ENCODE measurements at regions not wholly inside any gene's neighbourhood (a gene's known extent, or its start where the extent isn't known, plus 50 kb on each side); places are given as distances from the start of the nearest gene placed in this dataset.
A peak's percentile ranks its signal among the peaks of the same experiment; 100 is the strongest.

DNA sequence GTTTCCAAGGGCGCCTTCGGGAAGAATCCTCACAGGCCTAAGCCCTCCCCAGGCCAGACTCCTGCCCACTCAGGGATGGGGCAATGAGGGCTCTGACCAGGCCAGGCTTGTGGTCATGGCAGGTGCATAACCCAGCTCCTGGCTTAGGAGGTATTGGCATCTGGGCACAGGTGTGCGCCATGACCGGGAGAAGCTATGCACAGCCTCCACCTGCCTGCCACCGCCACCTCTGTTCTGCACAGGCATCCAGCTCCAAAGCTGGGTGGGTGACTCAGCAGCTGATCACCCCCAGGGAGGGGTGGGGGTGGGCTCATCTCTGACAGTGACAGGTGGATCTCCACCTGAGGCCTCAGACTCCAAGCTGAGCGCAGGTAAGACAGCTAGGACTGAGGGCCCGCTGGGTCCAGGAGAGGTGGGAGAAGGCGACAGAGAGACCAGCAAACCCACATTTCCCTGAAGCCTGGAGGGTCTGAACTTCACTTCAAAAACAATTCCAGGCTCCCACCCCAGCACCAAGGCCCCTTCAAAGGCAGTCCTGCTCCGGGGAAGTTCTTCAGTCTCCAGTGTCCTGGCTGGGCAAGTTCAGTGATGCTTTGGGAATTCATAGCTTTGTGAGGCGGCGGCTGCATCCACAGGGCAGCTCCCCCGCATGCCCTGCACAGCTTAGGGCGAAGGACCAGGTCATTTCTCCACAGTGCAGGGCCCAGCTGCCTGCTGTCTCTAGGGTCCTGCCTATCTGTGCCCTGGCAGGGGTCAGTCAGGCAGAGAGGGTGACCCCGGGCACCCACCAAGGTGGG lies 121.6 kb upstream of the SMURF2 start:
- no peak for TF ChIP-seq CTCF (IDR thresholded peaks at IDR 0.05; ENCODE audit: insufficient read depth, low read depth, low read length, missing control alignments)
- H3K4me3 ChIP-seq (ENCODE audit: low read length) = no peak overlapping the region
- no peak for DNase-seq (ENCODE audit: low read depth)

- H3K4me3 ChIP-seq (ENCODE audit: low read length) = no peak overlapping the region
- TF ChIP-seq CTCF (IDR thresholded peaks at IDR 0.05; ENCODE audit: insufficient read depth, low read depth, low read length, missing control alignments) = no peak
- no peak for DNase-seq (ENCODE audit: low read depth)
Measured at GRCh38 chr17:64783031-64783461, 120.9 kb upstream of the SMURF2 start.

- TF ChIP-seq CTCF (IDR thresholded peaks at IDR 0.05; ENCODE audit: insufficient read depth, low read depth, low read length, missing control alignments) = no peak
- H3K4me3 ChIP-seq (ENCODE audit: low read length) = peak overlapping the region; percentile 16
- no peak for DNase-seq (ENCODE audit: low read depth)
Measured at GRCh38 chr17:64781810-64782555, 119.9 kb upstream of the SMURF2 start.

- peak overlapping the region; percentile 58 for H3K4me3 ChIP-seq (ENCODE audit: low read length)
- TF ChIP-seq CTCF (IDR thresholded peaks at IDR 0.05; ENCODE audit: insufficient read depth, low read depth, low read length, missing control alignments) = no peak
- DNase-seq (ENCODE audit: low read depth) = peak; percentile 53
Measured at GRCh38 chr17:64781014-64781756, 119.1 kb upstream of the SMURF2 start.

DNA sequence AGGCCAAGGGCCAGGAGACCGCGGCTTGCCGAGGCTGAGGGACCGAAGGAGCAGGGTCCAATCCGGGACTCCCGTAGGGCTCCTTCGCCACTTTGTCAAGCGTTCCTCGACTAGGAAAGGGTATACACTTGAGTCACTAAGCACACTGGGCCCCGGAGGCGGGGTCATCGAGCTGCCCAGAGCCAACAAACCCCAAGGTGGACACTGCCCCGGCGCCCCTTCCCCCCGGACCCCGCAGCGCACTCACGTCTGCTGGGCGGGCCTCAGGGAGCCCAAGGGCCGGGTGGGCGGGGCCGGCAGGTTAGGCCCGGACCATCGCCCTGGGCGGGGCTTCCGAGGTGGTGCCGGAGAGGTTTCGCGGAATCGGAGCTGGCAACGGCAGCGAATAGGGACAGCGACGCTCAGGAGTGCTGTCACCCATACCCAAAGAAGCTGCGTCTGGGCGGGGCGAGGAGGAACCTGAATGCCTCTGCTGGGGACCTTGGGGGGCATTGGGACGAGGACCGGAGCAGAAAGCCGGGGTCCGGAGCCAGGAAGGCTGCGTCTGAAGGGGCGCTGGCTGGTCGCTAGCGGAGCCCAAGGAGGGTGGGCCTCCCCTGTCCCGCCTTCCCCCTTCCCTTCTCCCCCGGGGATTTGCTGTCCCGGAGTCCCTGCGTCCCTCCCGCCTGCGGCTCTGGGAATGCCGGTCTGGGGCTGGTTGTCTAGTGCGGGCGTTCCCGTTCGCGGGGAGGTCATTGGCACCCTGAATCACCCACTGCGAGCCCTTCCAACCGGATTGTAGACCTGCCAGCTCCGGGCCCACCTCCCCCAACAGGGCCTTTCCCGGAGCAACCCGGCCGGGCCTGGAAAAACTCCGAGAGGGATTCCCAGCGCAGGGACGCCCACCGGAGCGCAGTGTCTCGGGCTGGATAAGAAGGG lies 118.2 kb upstream of the SMURF2 start:
- peak; percentile 78 for DNase-seq (ENCODE audit: low read depth)
- peak overlapping the region; percentile 58 for H3K4me3 ChIP-seq (ENCODE audit: low read length)
- TF ChIP-seq CTCF (IDR thresholded peaks at IDR 0.05; ENCODE audit: insufficient read depth, low read depth, low read length, missing control alignments) = no peak

Data from epithelial cell of esophagus (primary cell).